Activated CD4-positive, alpha-beta memory T cell treated with anti-CD3 and anti-CD28 coated beads for 36 hours (primary cell): ENCODE measurements at regions not wholly inside any gene's neighbourhood (a gene's known extent, or its start where the extent isn't known, plus 50 kb on each side); places are given as distances from the start of the nearest gene placed in this dataset.

Source experiments
- CTCF ChIA-PET: fragments of 350-600 bp; sonication (Branson Sonifier 250); formaldehyde crosslinking; loops from one replicate; lab custom pipeline; 2021; ENCODE audit warnings: antibody characterized with exemption, inconsistent platforms; lab: Charles Lee
- POLR2A ChIA-PET: fragments of 350-600 bp; sonication (Branson Sonifier 250); formaldehyde crosslinking; loops from one replicate; lab custom pipeline; 2021; ENCODE audit warnings: antibody characterized with exemption; lab: Charles Lee
- DNase-seq: peaks from one replicate; pipeline ENCODE4 v3.0.0-alpha.2; 2020
- H3K27ac Mint-ChIP-seq: one replicate; pipeline ENCODE4 v1.8.0; 2021; ENCODE audit warnings: mixed read lengths
- H3K27me3 Mint-ChIP-seq: one replicate; pipeline ENCODE4 v1.8.0; 2021; ENCODE audit warnings: mixed read lengths
- H3K36me3 Mint-ChIP-seq: one replicate; pipeline ENCODE4 v1.8.0; 2021; ENCODE audit warnings: mixed read lengths
- H3K4me1 Mint-ChIP-seq: one replicate; pipeline ENCODE4 v1.8.0; 2021; ENCODE audit warnings: low read depth, mixed read lengths
- H3K4me3 Mint-ChIP-seq: one replicate; pipeline ENCODE4 v1.8.0; 2021; ENCODE audit warnings: mild to moderate bottlenecking, mixed read lengths
- H3K9me3 Mint-ChIP-seq: one replicate; pipeline ENCODE4 v1.8.0; 2021; ENCODE audit warnings: mixed read lengths
- intact Hi-C: fragments of 100-400 bp; cut with micrococcal nuclease; formaldehyde crosslinking; loops from one replicate; pipeline ENCODE4 v1.15.1; 2023

DNA sequence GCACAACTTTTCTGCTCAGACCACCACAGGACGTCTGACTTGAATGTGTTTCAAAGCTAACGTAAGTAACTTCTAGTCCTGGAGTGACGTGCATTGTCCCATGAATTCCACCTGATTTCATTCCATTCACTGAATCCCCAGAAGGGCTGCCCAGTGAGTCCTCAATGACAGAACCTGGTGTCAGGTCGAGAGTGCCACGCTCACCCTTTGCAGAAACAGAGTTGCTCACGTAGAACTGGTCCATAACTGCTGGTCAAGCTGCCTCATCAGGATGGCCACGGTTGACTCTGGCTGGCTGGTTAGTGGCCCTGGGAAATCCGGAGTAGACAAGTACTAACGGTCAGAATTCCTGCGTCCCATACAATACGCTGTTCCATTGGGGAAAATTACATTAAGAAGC, 50.6 kb upstream of the UBE3C start:
- POLR2A ChIA-PET, result no interaction called here
- Mint-ChIP-seq H3K27me3 (peaks cover 10% of the 10 kb centered on the region), H3K27ac (no peak overlapping the region), H3K36me3 (no peaks in the 10 kb centered on the region), H3K4me3 (no peak overlapping the region), H3K4me1 (no peaks in the 10 kb centered on the region), H3K9me3 (peaks cover 26% of the 10 kb centered on the region)
- intact Hi-C loops, result no loop called here
- no peak for DNase-seq
- CTCF ChIA-PET, result no interaction called here
